ENCODE measurements at regions not wholly inside any gene's neighbourhood (a gene's known extent, or its start where the extent isn't known, plus 50 kb on each side); places are given as distances from the start of the nearest gene placed in this dataset.

DNA sequence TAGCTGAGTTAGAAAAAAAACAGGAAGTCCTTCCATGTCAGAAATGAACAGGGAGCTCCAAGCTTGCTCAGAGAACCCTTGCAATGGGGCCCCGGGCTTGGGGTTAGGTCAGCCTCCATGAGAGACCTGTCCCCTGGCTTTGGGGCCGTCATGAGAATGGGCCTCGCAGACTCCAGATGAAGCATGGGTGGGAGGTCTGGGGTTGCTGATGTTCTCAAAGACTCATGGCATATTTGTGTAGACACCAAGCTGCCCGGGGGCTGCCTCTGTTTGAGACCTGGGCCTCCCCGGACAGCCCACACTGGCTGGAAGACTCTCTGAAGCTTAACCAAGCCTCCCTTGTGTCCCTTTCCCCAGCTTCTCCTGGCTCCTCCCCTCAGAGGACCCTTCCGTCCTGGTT is 186.3 kb downstream of the IRX2 start:
- H3K27me3 ChIP-seq (ENCODE audit: insufficient read depth) = no peaks in the 10 kb centered on the region
- ATAC-seq (no peak), DNase-seq (ENCODE audit: low spot score) (no peak)
- H3K9me3 Mint-ChIP-seq = peaks cover 11% of the 10 kb centered on the region
- no peaks in the 10 kb centered on the region for H3K36me3 ChIP-seq (ENCODE audit: insufficient read depth)
- no peaks in the 10 kb centered on the region for H3F3A ChIP-seq (replicated peaks; ENCODE audit: low read depth)
- H3K4me3 ChIP-seq = no peak overlapping the region
- no peak overlapping the region for H3K27ac Mint-ChIP-seq
- H3K4me3 Mint-ChIP-seq = no peak overlapping the region
- H3K27me3 Mint-ChIP-seq (ENCODE audit: insufficient read depth, low read depth, poor library complexity) = peaks cover 4% of the 10 kb centered on the region
- H3K27ac ChIP-seq (ENCODE audit: low read depth) = no peak overlapping the region
- no peak overlapping the region for H2AFZ ChIP-seq
- no peaks in the 10 kb centered on the region for H3K9me2 ChIP-seq (ENCODE audit: insufficient read depth)
- TF ChIP-seq ZNF114 (CRISPR knock-in tag; IDR thresholded peaks at IDR 0.05) = no peak
- TF ChIP-seq, protein P1, sequence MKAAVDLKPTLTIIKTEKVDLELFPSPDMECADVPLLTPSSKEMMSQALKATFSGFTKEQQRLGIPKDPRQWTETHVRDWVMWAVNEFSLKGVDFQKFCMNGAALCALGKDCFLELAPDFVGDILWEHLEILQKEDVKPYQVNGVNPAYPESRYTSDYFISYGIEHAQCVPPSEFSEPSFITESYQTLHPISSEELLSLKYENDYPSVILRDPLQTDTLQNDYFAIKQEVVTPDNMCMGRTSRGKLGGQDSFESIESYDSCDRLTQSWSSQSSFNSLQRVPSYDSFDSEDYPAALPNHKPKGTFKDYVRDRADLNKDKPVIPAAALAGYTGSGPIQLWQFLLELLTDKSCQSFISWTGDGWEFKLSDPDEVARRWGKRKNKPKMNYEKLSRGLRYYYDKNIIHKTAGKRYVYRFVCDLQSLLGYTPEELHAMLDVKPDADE (IDR thresholded peaks at IDR 0.05) = no peak
- TF ChIP-seq, protein P2, sequence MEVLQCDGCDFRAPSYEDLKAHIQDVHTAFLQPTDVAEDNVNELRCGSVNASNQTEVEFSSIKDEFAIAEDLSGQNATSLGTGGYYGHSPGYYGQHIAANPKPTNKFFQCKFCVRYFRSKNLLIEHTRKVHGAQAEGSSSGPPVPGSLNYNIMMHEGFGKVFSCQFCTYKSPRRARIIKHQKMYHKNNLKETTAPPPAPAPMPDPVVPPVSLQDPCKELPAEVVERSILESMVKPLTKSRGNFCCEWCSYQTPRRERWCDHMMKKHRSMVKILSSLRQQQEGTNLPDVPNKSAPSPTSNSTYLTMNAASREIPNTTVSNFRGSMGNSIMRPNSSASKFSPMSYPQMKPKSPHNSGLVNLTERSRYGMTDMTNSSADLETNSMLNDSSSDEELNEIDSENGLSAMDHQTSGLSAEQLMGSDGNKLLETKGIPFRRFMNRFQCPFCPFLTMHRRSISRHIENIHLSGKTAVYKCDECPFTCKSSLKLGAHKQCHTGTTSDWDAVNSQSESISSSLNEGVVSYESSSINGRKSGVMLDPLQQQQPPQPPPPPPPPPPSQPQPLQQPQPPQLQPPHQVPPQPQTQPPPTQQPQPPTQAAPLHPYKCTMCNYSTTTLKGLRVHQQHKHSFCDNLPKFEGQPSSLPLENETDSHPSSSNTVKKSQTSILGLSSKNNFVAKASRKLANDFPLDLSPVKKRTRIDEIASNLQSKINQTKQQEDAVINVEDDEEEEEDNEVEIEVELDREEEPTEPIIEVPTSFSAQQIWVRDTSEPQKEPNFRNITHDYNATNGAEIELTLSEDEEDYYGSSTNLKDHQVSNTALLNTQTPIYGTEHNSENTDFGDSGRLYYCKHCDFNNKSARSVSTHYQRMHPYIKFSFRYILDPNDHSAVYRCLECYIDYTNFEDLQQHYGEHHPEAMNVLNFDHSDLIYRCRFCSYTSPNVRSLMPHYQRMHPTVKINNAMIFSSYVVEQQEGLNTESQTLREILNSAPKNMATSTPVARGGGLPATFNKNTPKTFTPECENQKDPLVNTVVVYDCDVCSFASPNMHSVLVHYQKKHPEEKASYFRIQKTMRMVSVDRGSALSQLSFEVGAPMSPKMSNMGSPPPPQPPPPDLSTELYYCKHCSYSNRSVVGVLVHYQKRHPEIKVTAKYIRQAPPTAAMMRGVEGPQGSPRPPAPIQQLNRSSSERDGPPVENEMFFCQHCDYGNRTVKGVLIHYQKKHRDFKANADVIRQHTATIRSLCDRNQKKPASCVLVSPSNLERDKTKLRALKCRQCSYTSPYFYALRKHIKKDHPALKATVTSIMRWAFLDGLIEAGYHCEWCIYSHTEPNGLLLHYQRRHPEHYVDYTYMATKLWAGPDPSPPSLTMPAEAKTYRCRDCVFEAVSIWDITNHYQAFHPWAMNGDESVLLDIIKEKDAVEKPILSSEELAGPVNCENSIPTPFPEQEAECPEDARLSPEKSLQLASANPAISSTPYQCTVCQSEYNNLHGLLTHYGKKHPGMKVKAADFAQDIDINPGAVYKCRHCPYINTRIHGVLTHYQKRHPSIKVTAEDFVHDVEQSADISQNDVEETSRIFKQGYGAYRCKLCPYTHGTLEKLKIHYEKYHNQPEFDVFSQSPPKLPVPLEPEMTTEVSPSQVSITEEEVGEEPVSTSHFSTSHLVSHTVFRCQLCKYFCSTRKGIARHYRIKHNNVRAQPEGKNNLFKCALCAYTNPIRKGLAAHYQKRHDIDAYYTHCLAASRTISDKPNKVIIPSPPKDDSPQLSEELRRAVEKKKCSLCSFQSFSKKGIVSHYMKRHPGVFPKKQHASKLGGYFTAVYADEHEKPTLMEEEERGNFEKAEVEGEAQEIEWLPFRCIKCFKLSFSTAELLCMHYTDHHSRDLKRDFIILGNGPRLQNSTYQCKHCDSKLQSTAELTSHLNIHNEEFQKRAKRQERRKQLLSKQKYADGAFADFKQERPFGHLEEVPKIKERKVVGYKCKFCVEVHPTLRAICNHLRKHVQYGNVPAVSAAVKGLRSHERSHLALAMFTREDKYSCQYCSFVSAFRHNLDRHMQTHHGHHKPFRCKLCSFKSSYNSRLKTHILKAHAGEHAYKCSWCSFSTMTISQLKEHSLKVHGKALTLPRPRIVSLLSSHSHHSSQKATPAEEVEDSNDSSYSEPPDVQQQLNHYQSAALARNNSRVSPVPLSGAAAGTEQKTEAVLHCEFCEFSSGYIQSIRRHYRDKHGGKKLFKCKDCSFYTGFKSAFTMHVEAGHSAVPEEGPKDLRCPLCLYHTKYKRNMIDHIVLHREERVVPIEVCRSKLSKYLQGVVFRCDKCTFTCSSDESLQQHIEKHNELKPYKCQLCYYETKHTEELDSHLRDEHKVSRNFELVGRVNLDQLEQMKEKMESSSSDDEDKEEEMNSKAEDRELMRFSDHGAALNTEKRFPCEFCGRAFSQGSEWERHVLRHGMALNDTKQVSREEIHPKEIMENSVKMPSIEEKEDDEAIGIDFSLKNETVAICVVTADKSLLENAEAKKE (CRISPR knock-in tag; IDR thresholded peaks at IDR 0.05) = no peak
- TF ChIP-seq REST (IDR thresholded peaks at IDR 0.05; ENCODE audit: unreplicated experiment) = no peak
- no peak for TF ChIP-seq STAT1 (IDR thresholded peaks at IDR 0.05; ENCODE audit: unreplicated experiment)
- no peak for TF ChIP-seq EZH2phosphoT487 (IDR thresholded peaks at IDR 0.05; ENCODE audit: unreplicated experiment)
- peaks cover 3% of the 10 kb centered on the region for H3K4me1 Mint-ChIP-seq
- H3K4me1 ChIP-seq (ENCODE audit: insufficient read depth) = no peaks in the 10 kb centered on the region
- H3K79me2 ChIP-seq (replicated peaks; ENCODE audit: insufficient read depth) = no peaks in the 10 kb centered on the region
- H3K36me3 Mint-ChIP-seq (ENCODE audit: low read depth) = peaks cover 2% of the 10 kb centered on the region; the same call in 1 of the 3 replicates
- no peak overlapping the region for H3K4me2 ChIP-seq
- H4K20me1 ChIP-seq (replicated peaks; ENCODE audit: insufficient read depth) = no peaks in the 10 kb centered on the region

Data from GM23338 (cell line).